ENCODE measurements at regions not wholly inside any gene's neighbourhood (a gene's known extent, or its start where the extent isn't known, plus 50 kb on each side); places are given as distances from the start of the nearest gene placed in this dataset.

- no peak for TF ChIP-seq CTCF (IDR thresholded peaks at IDR 0.05)
- no peak for TF ChIP-seq POLR2A (IDR thresholded peaks at IDR 0.05; ENCODE audit: low read depth)
Measured at GRCh38 chr12:113551563-113551962, 79.9 kb upstream of the LHX5 start.

All from esophagus muscularis mucosa (tissue), 3 donors.